ENCODE measurements at regions not wholly inside any gene's neighbourhood (a gene's known extent, or its start where the extent isn't known, plus 50 kb on each side); places are given as distances from the start of the nearest gene placed in this dataset.
"Not testable (repeated sequence)": the region's sequence is repeated elsewhere in the genome, so short reads cannot be mapped to it uniquely, and the experiment has no call there.

DNA sequence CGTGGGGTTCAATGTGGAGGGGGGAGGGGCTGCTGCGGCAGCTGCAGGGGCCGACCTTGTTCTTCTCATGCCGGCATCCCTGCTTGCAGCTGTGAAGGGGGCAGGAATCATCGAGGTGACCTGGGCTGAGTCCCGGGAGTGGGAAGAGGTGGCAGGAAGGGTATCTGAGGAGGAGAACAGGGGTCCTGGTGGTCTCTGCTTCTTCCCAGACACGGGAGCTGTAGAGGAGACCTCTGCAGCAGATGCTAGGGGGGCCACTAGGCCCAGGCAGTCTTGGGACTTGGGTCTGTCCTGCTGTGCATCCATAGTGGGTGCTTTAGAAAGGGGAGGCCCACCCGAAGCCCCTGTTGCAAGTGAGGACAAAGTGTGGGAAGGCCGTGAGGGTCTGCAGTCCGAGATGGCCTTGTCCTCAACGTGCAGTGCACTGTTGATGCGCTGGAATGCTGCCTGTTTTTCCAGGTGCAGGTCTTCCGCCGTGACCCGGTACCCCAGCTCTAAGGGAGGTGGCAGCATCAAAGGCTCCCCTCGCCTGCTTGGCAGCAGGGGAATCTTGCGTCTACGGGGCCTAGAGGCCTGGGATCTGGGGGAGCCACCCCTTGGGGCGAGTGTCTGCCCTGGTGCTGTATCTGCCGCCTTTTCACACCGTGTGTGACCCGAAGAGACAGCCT is 1370.0 kb downstream of the CDH12 start:
- not testable (repeated sequence) for DNase-seq (ENCODE audit: low read depth)

GRCh38 chr5:21482522-21482921 is 1370.6 kb downstream of the CDH12 start:
- DNase-seq (ENCODE audit: low read depth): not testable (repeated sequence)

DNA sequence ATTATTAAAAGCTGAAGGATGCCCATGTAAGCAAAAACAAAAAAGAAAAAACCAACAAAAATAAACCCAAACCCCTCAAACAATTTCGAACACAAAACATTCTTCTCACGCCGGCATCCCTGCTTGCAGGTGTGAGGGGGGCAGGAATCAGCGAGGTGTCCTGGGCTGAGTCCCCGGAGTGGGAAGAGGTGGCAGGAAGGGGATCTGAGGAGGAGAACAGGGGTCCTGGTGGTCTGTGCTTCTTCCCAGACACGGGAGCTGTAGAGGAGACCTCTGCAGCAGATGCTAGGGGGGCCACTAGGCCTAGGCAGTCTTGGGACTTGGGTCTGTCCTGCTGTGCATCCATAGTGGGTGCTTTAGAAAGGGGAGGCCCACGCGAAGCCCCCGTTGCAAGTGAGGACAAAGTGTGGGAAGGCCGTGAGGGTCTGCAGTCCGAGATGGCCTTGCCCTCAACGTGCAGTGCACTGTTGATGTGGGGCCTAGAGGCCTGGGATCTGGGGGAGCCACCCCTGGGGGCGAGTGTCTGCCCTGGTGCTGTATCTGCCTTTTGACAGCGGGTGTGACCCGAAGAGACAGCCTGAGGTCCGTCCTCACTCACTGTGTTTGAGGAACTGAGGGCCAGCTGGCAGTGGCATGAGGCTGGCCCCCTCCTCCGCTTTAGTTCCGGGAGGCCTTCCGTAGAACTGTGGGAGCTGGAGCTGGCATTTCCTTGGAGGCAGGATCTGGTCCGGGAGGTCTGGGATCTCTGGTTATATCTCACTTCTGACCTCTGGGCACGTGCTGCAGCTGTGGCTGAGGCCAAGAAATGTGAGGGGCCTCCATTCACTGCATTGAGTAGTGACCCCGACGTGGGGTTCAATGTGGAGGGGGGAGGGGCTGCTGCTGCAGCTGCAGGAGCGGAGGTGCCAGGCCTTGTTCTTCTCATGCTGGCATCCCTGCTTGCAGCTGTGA is 1371.5 kb downstream of the CDH12 start:
- not testable (repeated sequence) for DNase-seq (ENCODE audit: low read depth)

DNA sequence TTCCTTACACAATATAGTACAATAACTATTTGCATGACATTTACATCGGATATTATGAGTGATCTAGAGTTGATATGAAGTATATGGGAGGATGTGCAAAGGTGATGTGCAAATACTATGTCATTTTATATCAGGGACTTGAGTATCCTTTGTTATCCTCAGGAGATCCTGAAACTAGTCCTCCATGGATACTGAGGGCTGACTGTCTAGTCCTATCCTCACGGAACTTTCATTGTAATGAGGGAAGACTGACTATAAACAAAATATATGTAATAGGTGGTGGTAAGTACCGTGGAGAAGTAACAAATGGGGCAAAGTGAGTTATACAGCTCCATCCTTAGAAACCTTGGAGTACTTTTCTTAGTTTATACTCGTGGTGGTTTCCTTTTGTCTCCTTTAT is 1373.1 kb downstream of the CDH12 start:
- DNase-seq (ENCODE audit: low read depth): not testable (repeated sequence)

DNA sequence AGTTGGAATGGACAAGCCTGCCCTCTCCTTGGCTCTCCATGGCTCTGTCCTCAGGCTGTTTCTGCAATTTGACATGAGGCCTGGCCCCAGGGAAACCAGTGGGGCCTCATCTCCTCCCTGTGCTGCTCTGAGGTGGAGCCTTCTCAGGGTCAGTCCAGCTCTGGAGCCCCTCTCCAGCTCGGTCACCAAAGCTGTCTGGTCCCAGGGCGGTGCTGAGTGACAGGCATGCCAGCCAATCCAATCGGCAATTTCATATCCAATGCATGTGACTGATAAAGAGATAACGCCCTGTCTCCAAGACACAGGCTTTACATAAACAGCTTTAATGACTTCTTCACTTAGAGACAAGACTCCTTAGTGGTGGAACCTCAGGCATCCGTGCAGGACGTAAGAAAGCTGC is 1379.2 kb downstream of the CDH12 start:
- not testable (repeated sequence) for DNase-seq (ENCODE audit: low read depth)

DNA sequence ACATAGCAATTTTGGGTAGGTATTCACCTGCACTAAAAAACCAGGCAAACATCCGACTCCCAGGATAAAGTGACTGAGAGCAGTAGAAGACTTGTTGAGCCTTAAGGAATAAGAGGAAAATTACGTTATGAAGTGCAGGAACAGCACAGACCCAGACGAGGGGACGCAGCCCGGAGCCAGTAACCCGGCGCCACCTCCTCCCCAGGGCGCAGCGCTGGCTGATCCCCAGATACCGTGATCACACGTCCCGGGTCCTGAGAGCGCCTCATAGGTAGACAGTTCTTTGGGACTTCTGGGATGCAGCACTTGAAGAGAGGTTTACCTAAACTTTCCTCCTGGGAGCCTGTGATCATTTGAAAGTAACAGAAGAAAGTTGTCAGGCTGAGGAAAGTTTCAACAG is 1379.7 kb downstream of the CDH12 start:
- not testable (repeated sequence) for DNase-seq (ENCODE audit: low read depth)

- not testable (repeated sequence) for DNase-seq (ENCODE audit: low read depth)
These were observed 1381.5 kb downstream of the CDH12 start for GRCh38 chr5:21471691-21472090.

DNA sequence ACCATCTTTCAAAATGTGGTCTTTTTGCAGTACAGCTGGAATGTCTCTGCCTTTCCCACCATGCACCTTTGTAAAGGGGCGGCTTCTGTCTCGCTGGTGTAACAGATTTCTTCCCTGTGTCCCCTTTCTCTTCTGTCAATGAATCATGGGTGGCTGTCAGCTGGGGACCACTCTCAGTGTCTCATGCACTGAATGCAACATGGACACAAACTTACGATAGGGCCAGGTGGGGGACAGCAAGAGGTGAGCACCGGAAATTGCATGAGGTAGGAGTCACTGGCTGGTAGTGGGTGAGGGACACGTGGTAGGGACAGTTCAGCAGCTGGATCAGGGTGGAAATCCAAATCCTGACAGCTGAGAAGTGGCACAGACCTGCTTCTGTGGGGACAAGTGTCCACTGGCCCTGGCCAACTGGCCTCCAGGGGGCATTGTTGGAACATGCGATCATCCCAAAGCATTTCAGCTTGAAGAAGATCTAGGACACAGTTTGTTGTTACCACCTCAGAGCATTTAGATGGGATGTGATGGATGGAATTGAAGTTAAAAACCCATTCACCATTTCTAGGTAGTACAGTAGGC is 1383.5 kb downstream of the CDH12 start:
- not testable (repeated sequence) for DNase-seq (ENCODE audit: low read depth)

GRCh38 chr5:21467544-21467943 is 1385.6 kb downstream of the CDH12 start:
- DNase-seq (ENCODE audit: low read depth): not testable (repeated sequence)

- DNase-seq (ENCODE audit: low read depth): not testable (repeated sequence)
These were observed 1393.4 kb downstream of the CDH12 start for GRCh38 chr5:21459744-21460073.

DNA sequence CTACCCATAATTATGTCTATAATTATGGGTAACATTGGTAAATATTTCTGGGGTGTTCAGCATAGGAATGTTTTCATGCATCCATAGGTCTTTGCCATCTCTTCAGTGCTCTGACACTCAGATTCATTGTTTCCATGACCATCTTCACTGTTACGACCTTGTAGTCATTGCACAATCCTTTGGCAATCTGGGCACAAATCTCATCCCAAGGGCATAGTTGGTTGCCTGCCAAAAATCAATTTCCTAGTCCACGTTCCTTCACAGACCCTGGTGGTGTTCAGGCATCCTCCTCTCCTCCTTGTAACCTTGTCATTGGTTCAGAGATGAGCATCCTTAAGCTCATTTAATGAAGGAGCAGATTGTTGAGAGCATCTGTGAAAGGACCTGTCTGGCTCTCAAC is 1400.7 kb downstream of the CDH12 start:
- DNase-seq (ENCODE audit: low read depth): no peak

DNA sequence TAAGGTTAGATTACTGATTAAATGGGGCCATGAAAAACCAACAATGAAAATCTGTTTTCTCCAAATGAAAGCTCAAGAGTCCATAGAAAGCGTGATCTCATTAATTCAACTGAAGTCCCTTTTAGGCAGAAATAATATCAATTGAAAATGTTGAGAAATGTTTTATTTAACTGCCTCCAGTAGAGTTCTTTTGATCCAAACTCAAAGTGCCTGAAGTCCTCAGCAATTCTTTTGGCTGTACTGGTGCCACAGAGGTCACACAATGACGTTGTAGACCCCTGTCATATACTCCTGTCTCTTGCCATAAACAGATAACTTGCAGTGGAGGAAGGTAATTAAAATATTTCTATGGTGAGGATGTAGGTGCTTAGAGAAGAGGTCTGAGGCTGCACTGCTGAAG is 1420.5 kb downstream of the CDH12 start:
- no peak for DNase-seq (ENCODE audit: low read depth)

- DNase-seq (ENCODE audit: low read depth): no peak
These were observed 1428.2 kb downstream of the CDH12 start for GRCh38 chr5:21424907-21425306.

DNA sequence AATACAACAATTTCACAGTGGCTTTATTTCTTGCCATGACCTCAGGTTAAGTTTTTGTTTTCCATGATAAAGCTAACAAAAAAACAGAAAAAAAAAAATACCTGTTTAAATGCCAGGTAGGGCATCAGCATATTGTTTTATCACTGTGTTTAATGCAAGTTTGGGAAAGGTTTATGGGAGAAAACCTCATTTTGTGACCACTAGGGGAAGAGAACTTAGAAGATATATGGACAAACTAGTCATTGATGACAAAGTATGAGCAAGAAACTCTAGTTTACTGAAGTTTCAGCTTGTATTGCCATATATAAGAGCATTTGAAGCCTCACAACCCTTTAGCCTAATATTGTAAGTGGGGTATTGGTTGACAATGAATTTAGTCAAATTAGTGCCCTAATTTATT is 1431.4 kb upstream of the CDH18 start:
- no peak for DNase-seq (ENCODE audit: low read depth)

GRCh38 chr5:21402089-21402488 is 1414.1 kb upstream of the CDH18 start:
- DNase-seq (ENCODE audit: low read depth): not testable (repeated sequence)

- no peak for DNase-seq (ENCODE audit: low read depth)
These were observed 1410.5 kb upstream of the CDH18 start for GRCh38 chr5:21398511-21398910.

GRCh38 chr5:21397693-21398092 is 1409.7 kb upstream of the CDH18 start:
- DNase-seq (ENCODE audit: low read depth): no peak

- DNase-seq (ENCODE audit: low read depth): no peak
These were observed 1403.5 kb upstream of the CDH18 start for GRCh38 chr5:21391506-21391905.

DNA sequence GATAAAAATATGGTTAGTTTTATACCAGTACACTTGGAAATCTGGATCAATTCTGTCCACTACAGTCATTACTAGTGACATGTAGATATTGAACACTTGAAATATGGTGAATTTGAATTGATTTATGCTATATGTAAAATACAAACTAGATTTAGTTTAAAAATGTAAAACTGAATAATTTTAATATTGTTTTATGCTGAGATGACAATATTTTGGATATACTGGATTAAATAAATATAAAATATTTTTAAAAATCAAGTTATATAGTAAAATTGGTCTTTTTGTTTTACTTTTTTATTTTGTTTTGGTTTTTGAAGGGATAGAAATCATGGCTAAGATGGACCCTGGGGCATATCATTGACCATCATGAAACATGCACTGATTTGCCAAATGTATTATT is 1372.8 kb upstream of the CDH18 start:
- DNase-seq (ENCODE audit: low read depth): not testable (repeated sequence)

- DNase-seq (ENCODE audit: low read depth): not testable (repeated sequence)
These were observed 1353.9 kb upstream of the CDH18 start for GRCh38 chr5:21341948-21342261.

DNA sequence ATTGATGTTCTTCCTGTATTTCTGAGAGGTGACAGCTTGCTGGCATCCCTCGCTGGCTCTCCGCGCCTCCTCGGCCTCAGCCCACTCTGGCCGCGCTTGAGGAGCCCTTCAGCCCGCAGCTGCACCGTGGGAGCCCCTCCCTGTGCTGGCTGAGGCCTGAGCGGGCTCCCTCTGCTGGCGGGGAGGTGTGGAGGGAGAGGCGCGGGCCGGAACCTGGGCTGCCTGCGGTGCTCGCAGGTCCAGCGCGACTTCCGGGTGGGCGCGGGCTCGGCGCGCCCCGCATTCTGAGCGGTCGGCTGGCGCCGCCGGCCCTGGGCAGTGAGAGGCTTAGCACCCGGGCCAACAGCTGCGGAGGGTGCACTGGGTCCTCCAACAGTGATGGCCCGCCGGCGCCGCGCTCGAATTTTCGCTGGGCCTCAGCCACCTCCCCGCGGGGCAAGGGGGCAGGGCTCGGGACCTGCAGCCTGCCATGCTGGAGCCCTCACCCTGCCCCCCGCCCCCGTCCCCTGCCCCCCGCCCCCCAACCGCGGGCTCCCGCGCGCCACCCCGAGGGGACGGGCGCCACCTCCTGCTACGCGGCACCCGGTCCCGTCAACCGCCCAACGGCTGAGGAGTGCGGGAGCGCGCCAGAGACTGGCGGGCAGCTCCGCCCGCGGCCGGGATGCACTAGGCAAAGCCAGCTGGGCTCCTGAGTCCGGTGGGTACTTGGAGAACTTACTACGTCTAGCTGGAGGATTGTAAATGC is 1353.4 kb upstream of the CDH18 start:
- DNase-seq (ENCODE audit: low read depth): not testable (repeated sequence)

- DNase-seq (ENCODE audit: low read depth): not testable (repeated sequence)
These were observed 1352.2 kb upstream of the CDH18 start for GRCh38 chr5:21340233-21340632.

All from non-pigmented ciliary epithelial cell (primary cell).